ENCODE measurements at regions not wholly inside any gene's neighbourhood (a gene's known extent, or its start where the extent isn't known, plus 50 kb on each side); places are given as distances from the start of the nearest gene placed in this dataset.
"Not testable (repeated sequence)": the region's sequence is repeated elsewhere in the genome, so short reads cannot be mapped to it uniquely, and the experiment has no call there.

DNA sequence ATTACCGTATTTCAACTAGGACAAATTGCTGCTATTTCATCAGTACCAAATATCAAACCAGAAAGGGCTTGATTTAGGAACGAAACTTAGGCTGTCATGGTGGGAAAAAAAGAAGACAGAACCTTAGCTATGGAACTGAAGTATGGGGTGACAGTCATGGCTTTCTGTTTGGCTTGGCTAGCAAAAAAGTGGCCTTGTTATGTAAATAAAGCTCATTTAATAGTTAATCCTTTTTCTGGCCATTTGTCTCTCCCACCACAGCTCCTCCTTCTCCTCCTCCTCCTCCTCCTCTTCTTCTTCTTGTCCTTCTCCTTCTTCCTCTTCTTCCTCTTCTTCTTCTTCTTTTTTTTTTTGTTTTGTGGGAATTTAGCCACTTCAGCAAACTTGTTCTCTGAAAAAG, 434.7 kb upstream of the NDST4 start:
- ATAC-seq (ENCODE audit: insufficient read depth, low FRiP score) = no peak
- WGBS, 2 donors = 81 to 85% methylated on average over 2 of the region's 2 CpGs

DNA sequence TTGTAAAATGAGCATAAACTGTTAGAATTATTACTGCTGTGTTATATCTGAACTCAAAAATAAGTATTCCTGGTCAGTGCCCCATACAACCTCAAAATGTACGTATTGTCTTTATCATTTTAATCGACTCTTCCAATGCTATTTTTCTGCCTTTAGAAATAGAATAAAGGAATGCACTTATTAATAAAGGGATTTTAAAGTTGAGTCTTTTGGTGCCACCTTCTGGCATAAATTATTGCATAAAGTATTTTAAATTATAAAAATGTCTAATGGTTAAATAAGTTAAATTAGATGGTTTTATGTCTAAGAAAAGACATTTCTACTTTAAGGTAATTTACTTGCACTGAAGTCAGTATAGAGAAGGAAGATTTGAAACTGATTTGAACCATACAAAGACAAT, 424.0 kb upstream of the NDST4 start:
- WGBS, 2 donors = 68 to 76% methylated on average over 2 of the region's 2 CpGs
- no peak overlapping the region for H3K4me3 ChIP-seq
- no peaks in the 10 kb centered on the region for H3K4me1 ChIP-seq (ENCODE audit: control insufficient read depth in 5 of 5, insufficient read depth in 5 of 5, low read length in 5 of 5)
- TF ChIP-seq, protein P1, sequence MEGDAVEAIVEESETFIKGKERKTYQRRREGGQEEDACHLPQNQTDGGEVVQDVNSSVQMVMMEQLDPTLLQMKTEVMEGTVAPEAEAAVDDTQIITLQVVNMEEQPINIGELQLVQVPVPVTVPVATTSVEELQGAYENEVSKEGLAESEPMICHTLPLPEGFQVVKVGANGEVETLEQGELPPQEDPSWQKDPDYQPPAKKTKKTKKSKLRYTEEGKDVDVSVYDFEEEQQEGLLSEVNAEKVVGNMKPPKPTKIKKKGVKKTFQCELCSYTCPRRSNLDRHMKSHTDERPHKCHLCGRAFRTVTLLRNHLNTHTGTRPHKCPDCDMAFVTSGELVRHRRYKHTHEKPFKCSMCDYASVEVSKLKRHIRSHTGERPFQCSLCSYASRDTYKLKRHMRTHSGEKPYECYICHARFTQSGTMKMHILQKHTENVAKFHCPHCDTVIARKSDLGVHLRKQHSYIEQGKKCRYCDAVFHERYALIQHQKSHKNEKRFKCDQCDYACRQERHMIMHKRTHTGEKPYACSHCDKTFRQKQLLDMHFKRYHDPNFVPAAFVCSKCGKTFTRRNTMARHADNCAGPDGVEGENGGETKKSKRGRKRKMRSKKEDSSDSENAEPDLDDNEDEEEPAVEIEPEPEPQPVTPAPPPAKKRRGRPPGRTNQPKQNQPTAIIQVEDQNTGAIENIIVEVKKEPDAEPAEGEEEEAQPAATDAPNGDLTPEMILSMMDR (IDR thresholded peaks at IDR 0.05; ENCODE audit: control extremely low read depth, extremely low read depth) = no peak
- no peak overlapping the region for H3K27ac ChIP-seq (ENCODE audit: low read depth in 1 of 2, low read length in 1 of 2)
- H3K27me3 ChIP-seq (ENCODE audit: control insufficient read depth in 3 of 3, insufficient read depth in 3 of 3, low read length in 2 of 3) = no peaks in the 10 kb centered on the region
- H3K36me3 ChIP-seq (ENCODE audit: control insufficient read depth in 4 of 4, insufficient read depth in 4 of 4, low read length in 4 of 4) = no peaks in the 10 kb centered on the region
- H3K9me3 ChIP-seq (ENCODE audit: control insufficient read depth in 4 of 4, insufficient read depth in 3 of 4, low read length in 3 of 4) = no peaks in the 10 kb centered on the region
- no peak overlapping the region for H3K9ac ChIP-seq (ENCODE audit: insufficient read depth in 1 of 2, low read length in 2 of 2)
- ATAC-seq (ENCODE audit: insufficient read depth, low FRiP score) (no peak), DNase-seq (peak in 2 of 3 donors; percentile 15 to 28)

More for the DNA sequence above, 434.7 kb upstream of the NDST4 start:
- Histone ChIP-seq H3K4me1 (ENCODE audit: control insufficient read depth in 5 of 5, insufficient read depth in 5 of 5, low read length in 5 of 5) (no peaks in the 10 kb centered on the region), H3K36me3 (ENCODE audit: control insufficient read depth in 4 of 4, insufficient read depth in 4 of 4, low read length in 4 of 4) (no peaks in the 10 kb centered on the region), H3K9me3 (ENCODE audit: control insufficient read depth in 4 of 4, insufficient read depth in 3 of 4, low read length in 3 of 4) (no peaks in the 10 kb centered on the region), H3K9ac (ENCODE audit: insufficient read depth in 1 of 2, low read length in 2 of 2) (no peak overlapping the region), H3K27me3 (ENCODE audit: control insufficient read depth in 3 of 3, insufficient read depth in 3 of 3, low read length in 2 of 3) (no peaks in the 10 kb centered on the region), H3K4me3 (no peak overlapping the region), H3K27ac (ENCODE audit: low read depth in 1 of 2, low read length in 1 of 2) (no peak overlapping the region)
- TF ChIP-seq, protein P1 (IDR thresholded peaks at IDR 0.05; ENCODE audit: control extremely low read depth, extremely low read depth) = no peak
- DNase-seq = no peak

DNA sequence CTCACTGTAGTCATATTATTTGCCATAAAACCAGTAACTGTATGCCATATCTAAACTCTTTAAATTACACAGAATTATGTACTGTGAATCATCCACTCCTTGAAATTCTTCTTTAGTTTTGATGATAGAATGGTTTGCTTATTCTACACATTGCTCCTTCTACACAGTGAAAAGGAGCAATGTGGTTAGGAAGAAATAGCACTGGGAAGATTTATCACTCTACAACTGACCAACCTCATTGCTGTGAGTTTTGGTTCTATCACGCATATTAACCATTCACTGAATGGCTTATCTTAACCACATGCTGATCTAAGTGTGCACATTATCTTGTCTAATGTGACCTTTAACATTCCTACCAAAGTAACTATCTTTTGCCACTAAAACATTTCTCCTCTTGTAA, 415.7 kb upstream of the NDST4 start:
- ATAC-seq (ENCODE audit: insufficient read depth, low FRiP score) (no peak), DNase-seq (no peak)
- no peaks in the 10 kb centered on the region for H3K4me1 ChIP-seq (ENCODE audit: control insufficient read depth in 5 of 5, insufficient read depth in 5 of 5, low read length in 5 of 5)
- H3K27me3 ChIP-seq (ENCODE audit: control insufficient read depth in 3 of 3, insufficient read depth in 3 of 3, low read length in 2 of 3) = no peaks in the 10 kb centered on the region
- 33 to 35% methylated on average over 1 of the region's 1 CpG for WGBS, 2 donors
- H3K27ac ChIP-seq (ENCODE audit: low read depth in 1 of 2, low read length in 1 of 2) = no peak overlapping the region
- no peaks in the 10 kb centered on the region for H3K36me3 ChIP-seq (ENCODE audit: control insufficient read depth in 4 of 4, insufficient read depth in 4 of 4, low read length in 4 of 4)
- TF ChIP-seq, protein P1 (IDR thresholded peaks at IDR 0.05; ENCODE audit: control extremely low read depth, extremely low read depth) = no peak
- no peaks in the 10 kb centered on the region for H3K9me3 ChIP-seq (ENCODE audit: control insufficient read depth in 4 of 4, insufficient read depth in 3 of 4, low read length in 3 of 4)
- no peak overlapping the region for H3K9ac ChIP-seq (ENCODE audit: insufficient read depth in 1 of 2, low read length in 2 of 2)
- H3K4me3 ChIP-seq = no peak overlapping the region

DNA sequence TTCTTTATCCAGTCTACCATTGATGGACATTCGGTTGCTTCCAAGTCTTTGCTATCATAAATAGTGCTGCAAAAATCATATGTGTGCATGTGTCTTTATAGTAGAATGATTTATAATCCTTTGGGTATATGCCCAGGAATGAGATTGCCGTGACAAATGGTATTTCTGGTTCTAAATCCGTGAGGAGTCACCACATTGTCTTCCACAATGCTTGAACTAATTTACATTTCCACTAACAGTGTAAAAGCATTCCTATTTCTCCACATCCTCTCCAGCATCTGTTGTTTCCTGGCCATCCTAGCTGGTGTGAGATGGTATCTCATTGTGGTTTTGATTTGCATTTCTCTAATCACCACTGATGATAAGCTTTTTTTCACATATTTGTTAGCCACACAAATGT, 406.1 kb upstream of the NDST4 start:
- not testable (repeated sequence) for DNase-seq; H3K27ac ChIP-seq (ENCODE audit: low read depth in 1 of 2, low read length in 1 of 2); H3K27me3 ChIP-seq (ENCODE audit: control insufficient read depth in 3 of 3, insufficient read depth in 3 of 3, low read length in 2 of 3); ATAC-seq (ENCODE audit: insufficient read depth, low FRiP score); H3K9me3 ChIP-seq (ENCODE audit: control insufficient read depth in 4 of 4, insufficient read depth in 3 of 4, low read length in 3 of 4); H3K9ac ChIP-seq (ENCODE audit: insufficient read depth in 1 of 2, low read length in 2 of 2); H3K4me1 ChIP-seq (ENCODE audit: control insufficient read depth in 5 of 5, insufficient read depth in 5 of 5, low read length in 5 of 5); H3K36me3 ChIP-seq (ENCODE audit: control insufficient read depth in 4 of 4, insufficient read depth in 4 of 4, low read length in 4 of 4); H3K4me3 ChIP-seq
- 71 to 75% methylated on average over 3 of the region's 3 CpGs for WGBS, 2 donors

Data from lung (tissue), 11 donors.